Liver (tissue), 8 donors: ENCODE measurements at regions not wholly inside any gene's neighbourhood (a gene's known extent, or its start where the extent isn't known, plus 50 kb on each side); places are given as distances from the start of the nearest gene placed in this dataset.

Source experiments
- DNase-seq: peaks from one replicate; pipeline ENCODE4 v3.0.0-alpha.2; 2017; ENCODE audit warnings: low spot score
- H3K27ac ChIP-seq, 2 donors: one replicate each; pipeline ENCODE4 v1.7.0; 2013; ENCODE audit warnings: inconsistent platforms in 2 of 2, low read length in 2 of 2, control low read depth in 1 of 2, low read depth in 1 of 2, mild to moderate bottlenecking in 1 of 2
- H3K27me3 ChIP-seq, 4 donors: one replicate each; pipeline versions ENCODE4 v1.6.1 to v1.7.0; 2013; ENCODE audit warnings: low read length in 3 of 4, inconsistent platforms in 1 of 4, mild to moderate bottlenecking in 1 of 4, moderate library complexity in 1 of 4; ENCODE audit not compliant: control insufficient read depth in 4 of 4, insufficient read depth in 4 of 4
- H3K36me3 ChIP-seq, 4 donors: one replicate each; pipeline versions ENCODE4 v1.6.1 to v1.7.0; 2013; ENCODE audit warnings: low read length in 3 of 4, mild to moderate bottlenecking in 3 of 4, low read depth in 1 of 4, moderate library complexity in 1 of 4; ENCODE audit not compliant: control insufficient read depth in 4 of 4, insufficient read depth in 3 of 4
- H3K4me1 ChIP-seq, 4 donors: one replicate each; pipeline versions ENCODE4 v1.6.1 to v1.7.0; 2013; ENCODE audit warnings: low read length in 3 of 4, mild to moderate bottlenecking in 3 of 4, moderate library complexity in 1 of 4; ENCODE audit not compliant: control insufficient read depth in 4 of 4, insufficient read depth in 4 of 4
- H3K4me3 ChIP-seq, 3 donors: one replicate each; pipeline versions ENCODE4 v1.6.1 to v1.7.0; 2013; ENCODE audit warnings: low read length in 3 of 3, control low read depth in 1 of 3, low read depth in 1 of 3, mild to moderate bottlenecking in 1 of 3
- H3K9ac ChIP-seq, 2 donors: one replicate each; pipeline ENCODE4 v1.7.0; 2013; ENCODE audit warnings: low read length in 2 of 2, mild to moderate bottlenecking in 2 of 2, moderate library complexity in 2 of 2, control low read depth in 1 of 2, low read depth in 1 of 2
- H3K9me3 ChIP-seq, 4 donors: one replicate each; pipeline versions ENCODE4 v1.6.1 to v1.7.0; 2013; ENCODE audit warnings: low read length in 3 of 4; ENCODE audit not compliant: control insufficient read depth in 4 of 4
- ATF3 ChIP-seq: IDR thresholded peaks from 2 replicates; pipeline ENCODE4 v1.6.1; 2016; ENCODE audit warnings: antibody characterized with exemption
- CTCF ChIP-seq: fragments of 150-350 bp; IDR thresholded peaks from 2 replicates; pipeline ENCODE4 v1.5.1; 2017; ENCODE audit warnings: improper control_type of control experiment, low read depth, low read length; ENCODE audit not compliant: missing input control
- EGR1 ChIP-seq, 2 donors: IDR thresholded peaks; 2 replicates each; pipeline ENCODE4 v1.6.1; 2016 to 2018; ENCODE audit warnings: antibody characterized with exemption in 2 of 2, low read depth in 2 of 2
- FOXA1 ChIP-seq: IDR thresholded peaks from 2 replicates; pipeline ENCODE4 v1.6.1; 2016; ENCODE audit warnings: antibody characterized with exemption
- FOXA2 ChIP-seq: IDR thresholded peaks from 2 replicates; pipeline ENCODE4 v1.6.1; 2016; ENCODE audit warnings: antibody characterized with exemption
- GABPA ChIP-seq, 2 donors: IDR thresholded peaks in 1 of 2; conservative IDR thresholded peaks in 1 of 2; 2 replicates each; pipeline ENCODE4 v1.6.1; 2016; ENCODE audit warnings: antibody characterized with exemption in 2 of 2, mild to moderate bottlenecking in 1 of 2, moderate library complexity in 1 of 2
- HNF4A ChIP-seq, 2 donors: conservative IDR thresholded peaks; 2 replicates each; pipeline ENCODE4 v1.6.1; 2016; ENCODE audit warnings: antibody characterized with exemption in 2 of 2, mild to moderate bottlenecking in 2 of 2
- HNF4G ChIP-seq: IDR thresholded peaks from 2 replicates; pipeline ENCODE4 v1.6.1; 2016; ENCODE audit warnings: antibody characterized with exemption
- JUND ChIP-seq, 2 donors: IDR thresholded peaks; 2 replicates each; pipeline ENCODE4 v1.6.1; 2016; ENCODE audit warnings: antibody characterized with exemption in 2 of 2
- NR2F2 ChIP-seq: IDR thresholded peaks from 2 replicates; pipeline ENCODE4 v1.6.1; 2016; ENCODE audit warnings: antibody characterized with exemption
- RAD21 ChIP-seq, 2 donors: IDR thresholded peaks; 2 replicates each; pipeline ENCODE4 v1.6.1; 2016; ENCODE audit warnings: antibody characterized with exemption in 2 of 2, mild to moderate bottlenecking in 2 of 2
- RXRA ChIP-seq, 2 donors: IDR thresholded peaks; 2 replicates each; pipeline ENCODE4 v1.6.1; 2017 to 2018; ENCODE audit warnings: antibody characterized with exemption in 2 of 2, mild to moderate bottlenecking in 1 of 2
- SP1 ChIP-seq: IDR thresholded peaks from 2 replicates; pipeline ENCODE4 v1.6.1; 2018; ENCODE audit warnings: antibody characterized with exemption, mild to moderate bottlenecking
- TAF1 ChIP-seq: conservative IDR thresholded peaks from 2 replicates; pipeline ENCODE4 v1.6.1; 2016; ENCODE audit warnings: antibody characterized with exemption, mild to moderate bottlenecking
- YY1 ChIP-seq: IDR thresholded peaks from 2 replicates; pipeline ENCODE4 v1.6.1; 2016; ENCODE audit warnings: antibody characterized with exemption, mild to moderate bottlenecking
- ZBTB33 ChIP-seq: IDR thresholded peaks from 2 replicates; pipeline ENCODE4 v1.6.1; 2016; ENCODE audit warnings: antibody characterized with exemption
- WGBS: extraction: QIAGEN DNeasy Blood & Tissue Kit; methylation state at CpG from one replicate; pipeline ENCODE4 v1.1.7; 2013; 5-methylcytosine and 5-hydroxymethylcytosine counted together
- TF ChIP-seq, protein P1 (sequence below): IDR thresholded peaks from 2 replicates; pipeline ENCODE4 v1.6.1; 2016; ENCODE audit warnings: antibody characterized with exemption
- TF ChIP-seq, protein P2 (sequence below): IDR thresholded peaks from 2 replicates; pipeline ENCODE4 v1.6.1; 2016; ENCODE audit warnings: antibody characterized with exemption, mild to moderate bottlenecking
- donor health status: healthy.
- donor health status: healthy.
- donor health status: healthy.
- donor health status: healthy.
- donor health status: healthy.

GRCh38 chr16:54509456-54509855 is 222.9 kb upstream of the IRX3 start:
- H3K27me3 ChIP-seq = no peaks in the 10 kb centered on the region
- H3K4me3 ChIP-seq = no peak overlapping the region
- no peak overlapping the region for H3K27ac ChIP-seq
- no peak for DNase-seq
- no peaks in the 10 kb centered on the region for H3K36me3 ChIP-seq
- TF ChIP-seq RAD21 (IDR thresholded peaks at IDR 0.05) (no peak), FOXA2 (peak; percentile 12), SP1 (no peak), ATF3 (no peak), HNF4A (conservative IDR thresholded peaks at IDR 0.05) (no peak)
- TF ChIP-seq, protein P1, sequence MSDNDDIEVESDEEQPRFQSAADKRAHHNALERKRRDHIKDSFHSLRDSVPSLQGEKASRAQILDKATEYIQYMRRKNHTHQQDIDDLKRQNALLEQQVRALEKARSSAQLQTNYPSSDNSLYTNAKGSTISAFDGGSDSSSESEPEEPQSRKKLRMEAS = no peak
- H3K9me3 ChIP-seq = no peaks in the 10 kb centered on the region
- H3K4me1 ChIP-seq = peaks cover 0 to 3% (median 0%) of the 10 kb centered on the region in 4 donors
- 49% methylated on average over 11 of the region's 11 CpGs for WGBS
- H3K9ac ChIP-seq = no peak overlapping the region

DNA sequence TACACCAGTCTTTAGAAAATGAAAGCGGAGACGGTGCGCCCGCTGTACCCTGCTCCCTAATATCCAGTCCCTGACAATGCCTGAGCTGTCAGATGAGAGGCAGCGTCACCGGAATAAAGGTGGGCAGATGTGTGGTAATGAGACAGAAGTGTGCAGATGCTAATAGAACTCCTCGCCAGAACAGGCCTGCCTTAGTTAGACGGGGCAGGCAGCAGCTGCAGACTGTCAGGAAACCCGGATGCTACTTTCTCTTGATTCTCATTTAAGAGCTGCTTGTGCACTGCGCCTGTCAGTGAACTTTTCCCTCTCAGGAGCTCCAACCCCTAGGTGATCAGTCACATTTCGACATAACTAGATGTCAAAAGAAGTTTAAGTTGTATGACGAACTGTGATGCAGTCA is 221.8 kb upstream of the IRX3 start:
- H3K27ac ChIP-seq = no peak overlapping the region
- no peaks in the 10 kb centered on the region for H3K27me3 ChIP-seq
- no peak overlapping the region for H3K9ac ChIP-seq
- 91% methylated on average over 12 of the region's 12 CpGs for WGBS
- no peaks in the 10 kb centered on the region for H3K36me3 ChIP-seq
- H3K4me3 ChIP-seq = no peak overlapping the region
- H3K4me1 ChIP-seq = peaks cover 0 to 4% (median under 1%) of the 10 kb centered on the region in 4 donors
- TF ChIP-seq RAD21 (IDR thresholded peaks at IDR 0.05) (no peak), HNF4G (no peak), TAF1 (no peak), JUND (IDR thresholded peaks at IDR 0.05) (no peak), HNF4A (conservative IDR thresholded peaks at IDR 0.05) (no peak), ATF3 (no peak), SP1 (no peak), ZBTB33 (no peak), YY1 (no peak), FOXA1 (no peak), NR2F2 (no peak), EGR1 (IDR thresholded peaks at IDR 0.05; ENCODE audit: low read depth in 2 of 2) (no peak), CTCF (no peak), FOXA2 (no peak), RXRA (IDR thresholded peaks at IDR 0.05) (no peak), GABPA (IDR thresholded peaks at IDR 0.05 in 1 of 2, conservative IDR thresholded peaks at IDR 0.05 in 1 of 2) (no peak)
- TF ChIP-seq, protein P2, sequence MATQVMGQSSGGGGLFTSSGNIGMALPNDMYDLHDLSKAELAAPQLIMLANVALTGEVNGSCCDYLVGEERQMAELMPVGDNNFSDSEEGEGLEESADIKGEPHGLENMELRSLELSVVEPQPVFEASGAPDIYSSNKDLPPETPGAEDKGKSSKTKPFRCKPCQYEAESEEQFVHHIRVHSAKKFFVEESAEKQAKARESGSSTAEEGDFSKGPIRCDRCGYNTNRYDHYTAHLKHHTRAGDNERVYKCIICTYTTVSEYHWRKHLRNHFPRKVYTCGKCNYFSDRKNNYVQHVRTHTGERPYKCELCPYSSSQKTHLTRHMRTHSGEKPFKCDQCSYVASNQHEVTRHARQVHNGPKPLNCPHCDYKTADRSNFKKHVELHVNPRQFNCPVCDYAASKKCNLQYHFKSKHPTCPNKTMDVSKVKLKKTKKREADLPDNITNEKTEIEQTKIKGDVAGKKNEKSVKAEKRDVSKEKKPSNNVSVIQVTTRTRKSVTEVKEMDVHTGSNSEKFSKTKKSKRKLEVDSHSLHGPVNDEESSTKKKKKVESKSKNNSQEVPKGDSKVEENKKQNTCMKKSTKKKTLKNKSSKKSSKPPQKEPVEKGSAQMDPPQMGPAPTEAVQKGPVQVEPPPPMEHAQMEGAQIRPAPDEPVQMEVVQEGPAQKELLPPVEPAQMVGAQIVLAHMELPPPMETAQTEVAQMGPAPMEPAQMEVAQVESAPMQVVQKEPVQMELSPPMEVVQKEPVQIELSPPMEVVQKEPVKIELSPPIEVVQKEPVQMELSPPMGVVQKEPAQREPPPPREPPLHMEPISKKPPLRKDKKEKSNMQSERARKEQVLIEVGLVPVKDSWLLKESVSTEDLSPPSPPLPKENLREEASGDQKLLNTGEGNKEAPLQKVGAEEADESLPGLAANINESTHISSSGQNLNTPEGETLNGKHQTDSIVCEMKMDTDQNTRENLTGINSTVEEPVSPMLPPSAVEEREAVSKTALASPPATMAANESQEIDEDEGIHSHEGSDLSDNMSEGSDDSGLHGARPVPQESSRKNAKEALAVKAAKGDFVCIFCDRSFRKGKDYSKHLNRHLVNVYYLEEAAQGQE = no peak
- TF ChIP-seq, protein P1 = no peak
- H3K9me3 ChIP-seq = no peaks in the 10 kb centered on the region
- DNase-seq = no peak
